Upper lobe of left lung (tissue), 6 donors: ENCODE measurements at regions not wholly inside any gene's neighbourhood (a gene's known extent, or its start where the extent isn't known, plus 50 kb on each side); places are given as distances from the start of the nearest gene placed in this dataset.

Experiments used
- ATAC-seq, 2 donors: fragments of 200-7000 bp; cut with Tn5 transposase; one replicate each; pipeline ENCODE4 v1.9.1; 2022; ENCODE audit warnings: mild to moderate bottlenecking in 2 of 2, moderate library complexity in 2 of 2; ENCODE audit not compliant: low FRiP score in 2 of 2
- DNase-seq, 2 donors: peaks; one replicate each; pipeline ENCODE4 v3.0.0-alpha.2; 2019 to 2020
- H3K27ac ChIP-seq, 4 donors: fragments of 200-600 bp; sonication (generic); one replicate each; pipeline ENCODE4 v1.5.1; 2016 to 2019
- H3K27me3 ChIP-seq, 4 donors: fragments of 200-600 bp; sonication (generic); one replicate each; pipeline ENCODE4 v1.5.1; 2017 to 2019
- H3K36me3 ChIP-seq, 4 donors: fragments of 200-600 bp; sonication (generic); one replicate each; pipeline ENCODE4 v1.5.1; 2016 to 2019
- H3K4me1 ChIP-seq, 4 donors: fragments of 200-600 bp; sonication (generic); one replicate each; pipeline ENCODE4 v1.5.1; 2018 to 2019
- H3K4me3 ChIP-seq, 4 donors: fragments of 200-600 bp; sonication (generic); one replicate each; pipeline ENCODE4 v1.5.1; 2017 to 2019; ENCODE audit warnings: mild to moderate bottlenecking in 2 of 4, moderate library complexity in 1 of 4
- H3K9me3 ChIP-seq, 4 donors: fragments of 200-600 bp; sonication (generic); one replicate each; pipeline ENCODE4 v1.5.1; 2018 to 2019
- EP300 ChIP-seq, 4 donors: sonication (generic); formaldehyde crosslinking; IDR thresholded peaks; one replicate each; pipeline ENCODE4 v1.5.1; 2017; ENCODE audit warnings: antibody characterized with exemption in 4 of 4, control low read depth in 2 of 4
- POLR2A ChIP-seq, 4 donors: fragments of 450-650 bp; IDR thresholded peaks; one replicate each; pipeline ENCODE4 v1.5.1; 2016 to 2017; ENCODE audit warnings: antibody characterized with exemption in 4 of 4, mild to moderate bottlenecking in 2 of 4
- POLR2AphosphoS5 ChIP-seq, 2 donors: sonication (generic); formaldehyde crosslinking; IDR thresholded peaks; one replicate each; pipeline ENCODE4 v1.5.1; 2017; ENCODE audit warnings: antibody characterized with exemption in 2 of 2
- WGBS, 2 donors: methylation state at CpG; one replicate each; pipeline ENCODE4 v1.1.5; 2017 to 2018; 5-methylcytosine and 5-hydroxymethylcytosine counted together
- TF ChIP-seq, protein P1 (sequence below), 6 experiments: fragments of 450-650 bp in 4 of 6; fragments of 200-600 bp in 2 of 6; sonication (generic) in 2 of 6; IDR thresholded peaks; one replicate each; pipeline ENCODE4 v1.5.1; 2016 to 2019; ENCODE audit warnings: antibody characterized with exemption in 6 of 6
- donor health status: DM: no; HTN: no; CAD: no; lungs with moderate emphysema.
- donor health status: DM: no; HTN: yes; CAD: no; lungs with severe emphysema.

GRCh38 chr12:13727707-13728195 lies 253.7 kb downstream of the GRIN2B start:
- no peak for TF ChIP-seq POLR2A (IDR thresholded peaks at IDR 0.05)
- TF ChIP-seq EP300 (IDR thresholded peaks at IDR 0.05): no peak
- no peak for TF ChIP-seq POLR2AphosphoS5 (IDR thresholded peaks at IDR 0.05)
- Histone ChIP-seq H3K36me3 (no peaks in the 10 kb centered on the region), H3K27ac (no peak overlapping the region), H3K4me1 (no peaks in the 10 kb centered on the region), H3K27me3 (no peaks in the 10 kb centered on the region), H3K9me3 (no peaks in the 10 kb centered on the region), H3K4me3 (no peak overlapping the region)
- 0 to 20% methylated on average over 1 of the region's 1 CpG for WGBS, 2 donors
- ATAC-seq (no peak), DNase-seq (no peak)

GRCh38 chr12:13725049-13725448 lies 256.4 kb downstream of the GRIN2B start:
- ATAC-seq: no peak
- no peak for DNase-seq
- no peak overlapping the region for H3K4me3 ChIP-seq
- TF ChIP-seq EP300 (IDR thresholded peaks at IDR 0.05) (no peak), POLR2AphosphoS5 (IDR thresholded peaks at IDR 0.05) (no peak), POLR2A (IDR thresholded peaks at IDR 0.05) (no peak)
- TF ChIP-seq, protein P1, sequence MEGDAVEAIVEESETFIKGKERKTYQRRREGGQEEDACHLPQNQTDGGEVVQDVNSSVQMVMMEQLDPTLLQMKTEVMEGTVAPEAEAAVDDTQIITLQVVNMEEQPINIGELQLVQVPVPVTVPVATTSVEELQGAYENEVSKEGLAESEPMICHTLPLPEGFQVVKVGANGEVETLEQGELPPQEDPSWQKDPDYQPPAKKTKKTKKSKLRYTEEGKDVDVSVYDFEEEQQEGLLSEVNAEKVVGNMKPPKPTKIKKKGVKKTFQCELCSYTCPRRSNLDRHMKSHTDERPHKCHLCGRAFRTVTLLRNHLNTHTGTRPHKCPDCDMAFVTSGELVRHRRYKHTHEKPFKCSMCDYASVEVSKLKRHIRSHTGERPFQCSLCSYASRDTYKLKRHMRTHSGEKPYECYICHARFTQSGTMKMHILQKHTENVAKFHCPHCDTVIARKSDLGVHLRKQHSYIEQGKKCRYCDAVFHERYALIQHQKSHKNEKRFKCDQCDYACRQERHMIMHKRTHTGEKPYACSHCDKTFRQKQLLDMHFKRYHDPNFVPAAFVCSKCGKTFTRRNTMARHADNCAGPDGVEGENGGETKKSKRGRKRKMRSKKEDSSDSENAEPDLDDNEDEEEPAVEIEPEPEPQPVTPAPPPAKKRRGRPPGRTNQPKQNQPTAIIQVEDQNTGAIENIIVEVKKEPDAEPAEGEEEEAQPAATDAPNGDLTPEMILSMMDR (IDR thresholded peaks at IDR 0.05): no peak
- H3K9me3 ChIP-seq: no peaks in the 10 kb centered on the region
- no peaks in the 10 kb centered on the region for H3K36me3 ChIP-seq
- WGBS, 2 donors: 29 to 43% methylated on average over 1 of the region's 1 CpG
- H3K27me3 ChIP-seq: no peaks in the 10 kb centered on the region
- no peak overlapping the region for H3K27ac ChIP-seq
- H3K4me1 ChIP-seq: no peaks in the 10 kb centered on the region

DNA sequence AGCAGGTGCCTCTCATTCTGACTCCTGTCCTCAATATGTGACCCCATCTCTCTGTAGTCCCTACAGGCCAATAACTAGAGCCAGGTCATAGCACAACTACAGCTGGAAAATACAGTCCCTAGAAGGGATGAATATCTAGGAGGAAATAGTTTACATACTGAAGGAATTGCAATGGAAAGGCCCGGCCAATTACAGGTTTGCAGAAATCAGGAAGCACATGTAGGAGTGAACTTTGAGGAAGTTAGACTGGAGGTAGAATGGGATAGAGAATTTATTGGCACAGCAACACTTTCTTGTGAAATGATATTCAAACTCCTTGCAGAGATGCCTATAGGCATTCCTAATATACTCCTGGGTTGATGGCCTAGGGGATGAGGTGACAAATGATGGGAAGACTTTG lies 257.3 kb downstream of the GRIN2B start:
- DNase-seq (no peak), ATAC-seq (no peak)
- Histone ChIP-seq H3K4me3 (no peak overlapping the region), H3K36me3 (no peaks in the 10 kb centered on the region), H3K9me3 (no peaks in the 10 kb centered on the region), H3K4me1 (no peaks in the 10 kb centered on the region), H3K27ac (no peak overlapping the region), H3K27me3 (no peaks in the 10 kb centered on the region)
- 36 to 54% methylated on average over 1 of the region's 1 CpG for WGBS, 2 donors
- TF ChIP-seq POLR2A (IDR thresholded peaks at IDR 0.05) (no peak), EP300 (IDR thresholded peaks at IDR 0.05) (no peak), POLR2AphosphoS5 (IDR thresholded peaks at IDR 0.05) (no peak)
- TF ChIP-seq, protein P1 (IDR thresholded peaks at IDR 0.05): no peak

GRCh38 chr12:13719986-13720385 lies 261.4 kb downstream of the GRIN2B start:
- Histone ChIP-seq H3K27ac (no peak overlapping the region), H3K9me3 (no peaks in the 10 kb centered on the region), H3K36me3 (no peaks in the 10 kb centered on the region), H3K27me3 (no peaks in the 10 kb centered on the region), H3K4me3 (no peak overlapping the region), H3K4me1 (no peaks in the 10 kb centered on the region)
- WGBS, 2 donors: 81 to 91% methylated on average over 2 of the region's 2 CpGs
- DNase-seq (no peak), ATAC-seq (no peak)
- TF ChIP-seq, protein P1 (IDR thresholded peaks at IDR 0.05): no peak
- no peak for TF ChIP-seq POLR2A (IDR thresholded peaks at IDR 0.05)
- TF ChIP-seq POLR2AphosphoS5 (IDR thresholded peaks at IDR 0.05): no peak
- no peak for TF ChIP-seq EP300 (IDR thresholded peaks at IDR 0.05)

DNA sequence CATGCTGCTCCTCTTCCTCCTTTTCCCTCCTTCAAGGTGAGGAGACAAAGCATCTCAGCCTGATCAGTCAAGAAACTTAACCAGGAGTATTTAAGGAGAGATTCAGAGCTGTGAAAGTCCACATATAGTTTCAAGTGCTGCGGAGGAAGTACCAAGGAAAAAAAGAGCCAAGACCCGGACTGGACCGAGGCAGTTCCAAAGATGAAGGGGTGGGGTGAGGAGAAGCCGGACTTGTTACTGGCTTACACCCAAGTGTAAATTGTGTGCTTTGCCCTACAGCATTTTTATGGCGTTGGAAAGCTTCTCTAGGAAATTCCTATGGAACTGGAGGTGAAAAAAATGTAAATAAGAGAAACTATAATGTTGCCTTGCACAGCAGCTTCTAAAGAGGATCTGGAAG lies 263.1 kb downstream of the GRIN2B start:
- Histone ChIP-seq H3K4me1 (no peaks in the 10 kb centered on the region), H3K27me3 (no peaks in the 10 kb centered on the region), H3K9me3 (no peaks in the 10 kb centered on the region), H3K4me3 (no peak overlapping the region), H3K36me3 (no peaks in the 10 kb centered on the region), H3K27ac (no peak overlapping the region)
- WGBS, 2 donors: 59 to 61% methylated on average over 5 of the region's 5 CpGs
- TF ChIP-seq, protein P1 (IDR thresholded peaks at IDR 0.05): no peak
- TF ChIP-seq POLR2A (IDR thresholded peaks at IDR 0.05): no peak
- no peak for TF ChIP-seq POLR2AphosphoS5 (IDR thresholded peaks at IDR 0.05)
- TF ChIP-seq EP300 (IDR thresholded peaks at IDR 0.05): no peak
- no peak for ATAC-seq
- no peak for DNase-seq
